Esophagus mucosa (tissue), 1 donor: ENCODE measurements at regions not wholly inside any gene's neighbourhood (a gene's known extent, or its start where the extent isn't known, plus 50 kb on each side); places are given as distances from the start of the nearest gene placed in this dataset.
"Not testable (repeated sequence)": the region's sequence is repeated elsewhere in the genome, so short reads cannot be mapped to it uniquely, and the experiment has no call there.

Source experiments
- ATAC-seq: fragments of 200-7000 bp; cut with Tn5 transposase; one replicate; pipeline ENCODE4 v1.9.1; 2020
- donor health status: DM: yes; HTN: yes; CAD: no.

DNA sequence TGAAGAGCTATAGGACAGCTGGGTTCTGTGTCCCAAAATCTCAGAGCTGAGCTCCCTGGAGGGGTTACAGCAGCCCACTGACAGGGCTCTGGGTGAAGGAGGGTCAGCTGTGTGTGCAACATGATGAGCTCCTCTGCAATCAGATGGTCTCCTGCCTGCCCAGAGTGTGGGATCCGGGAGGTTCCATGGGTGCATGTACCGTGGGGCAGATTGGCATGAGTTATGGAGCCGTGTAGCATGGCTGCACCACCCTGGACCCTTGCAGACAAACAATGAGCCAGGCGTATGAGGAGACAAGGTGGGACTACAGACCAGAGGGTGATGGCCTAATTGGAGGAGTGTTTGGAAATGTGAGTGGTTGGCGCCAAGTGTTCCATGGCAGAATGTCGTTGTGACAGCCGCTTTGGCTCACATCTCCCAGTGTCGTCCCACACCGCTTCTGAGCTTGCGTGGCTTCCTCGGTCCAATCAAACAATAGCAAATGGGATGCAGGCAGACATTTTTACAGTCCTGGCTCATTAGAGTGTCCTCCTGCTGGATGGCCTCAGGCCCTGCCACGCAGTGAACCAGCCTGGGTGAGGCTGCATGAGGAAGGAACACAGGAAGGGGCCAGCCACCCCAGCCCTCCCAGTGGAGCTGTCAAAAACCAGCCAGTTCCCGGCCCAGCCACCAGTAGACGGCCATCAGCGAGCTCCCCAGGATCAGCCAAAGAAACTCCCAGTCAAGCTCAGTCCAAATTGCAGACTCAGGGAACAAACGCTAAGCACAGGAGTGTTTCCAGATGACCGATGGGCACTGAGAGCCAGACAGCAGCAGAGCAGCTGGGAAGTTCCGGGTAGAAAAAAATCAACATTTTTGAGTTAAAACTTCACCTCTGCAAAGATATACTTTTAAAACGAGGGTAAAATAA lies 1066.9 kb downstream of the BRD1 start:
- no peak for ATAC-seq

DNA sequence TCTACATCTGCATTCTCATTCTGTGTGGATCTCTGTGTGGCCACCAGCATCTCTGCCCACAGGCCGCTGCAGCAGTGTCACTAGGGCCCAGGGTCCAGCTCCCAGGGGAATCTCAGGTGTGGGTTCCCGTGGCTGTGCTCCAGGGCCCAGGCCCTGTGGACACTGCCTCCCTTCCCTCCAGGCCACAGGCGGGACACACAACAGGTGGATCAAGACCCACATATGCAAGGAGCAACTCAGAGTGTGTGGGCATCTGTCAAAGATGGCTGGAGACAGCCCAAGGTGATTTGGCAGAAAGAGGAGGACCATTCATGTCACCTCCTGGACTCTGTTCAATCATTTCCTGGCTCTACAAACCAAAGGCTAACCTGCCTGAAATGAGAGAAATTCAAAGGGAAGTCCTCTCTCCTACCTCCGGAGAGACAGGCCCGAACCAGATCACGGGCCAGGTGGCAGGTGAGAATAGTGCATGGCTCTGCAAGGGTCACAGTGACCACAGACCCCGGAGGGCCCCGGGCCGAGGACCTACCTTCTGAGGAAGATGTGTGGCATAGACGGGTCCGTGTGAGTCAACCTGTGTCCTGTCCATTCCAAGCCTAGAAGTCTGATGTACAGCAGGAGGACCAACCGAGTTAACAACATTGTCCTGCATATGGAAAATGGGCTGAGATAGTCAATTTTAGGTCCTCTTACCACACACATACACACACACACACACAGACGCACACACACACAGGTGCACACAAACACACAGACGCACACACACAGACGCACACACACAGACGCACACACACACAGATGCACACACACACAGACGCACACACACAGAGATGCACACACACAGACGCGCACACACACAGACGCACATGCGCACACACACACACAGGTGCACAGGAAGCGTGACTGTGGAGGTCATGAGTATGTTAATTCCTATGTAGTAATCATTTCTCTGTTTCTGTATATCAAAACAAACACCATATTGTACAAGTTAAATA lies 1068.5 kb downstream of the BRD1 start:
- ATAC-seq, result no peak

DNA sequence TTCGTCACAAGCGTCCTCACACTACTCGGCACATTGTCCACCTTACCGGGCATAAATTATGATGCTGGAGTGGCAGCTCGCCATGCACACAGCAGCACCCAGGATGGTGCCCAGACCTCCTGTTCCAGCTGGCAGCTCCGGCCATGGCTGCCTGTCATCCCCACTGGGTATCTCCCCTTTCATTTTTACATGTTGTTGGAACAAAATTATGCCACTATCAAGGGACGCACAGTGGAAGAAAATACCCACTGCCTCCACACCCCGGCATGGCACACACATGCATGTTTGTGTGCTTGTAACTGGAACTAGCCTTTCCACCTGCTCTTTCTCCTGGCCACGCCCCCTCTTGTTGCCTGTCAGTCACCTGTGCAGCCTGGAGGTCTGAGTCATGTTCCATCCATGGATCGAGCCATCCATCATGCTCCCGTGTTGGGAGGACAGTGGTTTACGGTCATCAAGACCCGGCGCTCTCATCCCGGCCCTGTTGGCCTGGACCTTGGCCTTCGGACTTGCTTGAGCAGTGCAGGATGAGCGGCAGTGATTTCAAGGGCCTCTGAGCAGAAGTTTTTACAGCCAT lies 1069.6 kb downstream of the BRD1 start:
- ATAC-seq, result no peak

DNA sequence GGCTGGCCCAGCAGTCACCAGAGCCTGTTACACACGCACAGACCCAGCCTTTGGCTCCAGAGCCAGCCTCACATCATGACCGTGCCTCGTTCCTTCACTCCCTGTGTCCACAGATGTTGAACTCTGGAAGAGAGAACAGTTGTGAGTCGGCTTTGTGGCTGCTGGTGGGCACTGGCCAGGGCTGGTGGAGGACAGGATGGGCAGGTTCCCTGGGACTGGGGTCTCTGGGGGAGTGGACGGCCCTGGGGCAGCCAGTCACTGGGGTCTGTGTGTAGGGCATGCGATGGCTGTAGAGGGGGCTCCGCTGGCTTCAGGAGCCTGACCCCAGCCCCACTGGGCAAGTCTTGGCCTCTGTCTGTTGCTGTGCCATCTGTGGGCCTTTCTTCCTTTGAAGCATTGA lies 1070.1 kb downstream of the BRD1 start:
- no peak for ATAC-seq

DNA sequence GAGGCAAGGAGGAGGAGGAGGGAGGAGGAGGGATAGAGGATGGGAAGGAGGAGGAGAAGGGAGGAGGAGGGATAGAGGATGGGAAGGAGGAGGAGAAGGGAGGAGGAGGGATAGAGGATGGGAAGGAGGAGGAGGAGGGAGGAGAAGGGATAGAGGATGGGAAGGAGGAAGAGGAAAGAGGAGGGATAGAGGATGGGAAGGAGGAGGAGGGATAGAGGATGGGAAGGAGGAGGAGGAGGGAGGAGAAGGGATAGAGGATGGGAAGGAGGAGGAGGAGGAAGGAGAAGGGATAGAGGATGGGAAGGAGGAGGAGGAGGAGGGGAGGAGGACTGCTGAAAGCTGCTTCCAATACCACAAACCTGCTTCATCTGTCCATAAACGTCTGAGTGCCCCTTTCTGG lies 1070.5 kb downstream of the BRD1 start:
- not testable (repeated sequence) for ATAC-seq

DNA sequence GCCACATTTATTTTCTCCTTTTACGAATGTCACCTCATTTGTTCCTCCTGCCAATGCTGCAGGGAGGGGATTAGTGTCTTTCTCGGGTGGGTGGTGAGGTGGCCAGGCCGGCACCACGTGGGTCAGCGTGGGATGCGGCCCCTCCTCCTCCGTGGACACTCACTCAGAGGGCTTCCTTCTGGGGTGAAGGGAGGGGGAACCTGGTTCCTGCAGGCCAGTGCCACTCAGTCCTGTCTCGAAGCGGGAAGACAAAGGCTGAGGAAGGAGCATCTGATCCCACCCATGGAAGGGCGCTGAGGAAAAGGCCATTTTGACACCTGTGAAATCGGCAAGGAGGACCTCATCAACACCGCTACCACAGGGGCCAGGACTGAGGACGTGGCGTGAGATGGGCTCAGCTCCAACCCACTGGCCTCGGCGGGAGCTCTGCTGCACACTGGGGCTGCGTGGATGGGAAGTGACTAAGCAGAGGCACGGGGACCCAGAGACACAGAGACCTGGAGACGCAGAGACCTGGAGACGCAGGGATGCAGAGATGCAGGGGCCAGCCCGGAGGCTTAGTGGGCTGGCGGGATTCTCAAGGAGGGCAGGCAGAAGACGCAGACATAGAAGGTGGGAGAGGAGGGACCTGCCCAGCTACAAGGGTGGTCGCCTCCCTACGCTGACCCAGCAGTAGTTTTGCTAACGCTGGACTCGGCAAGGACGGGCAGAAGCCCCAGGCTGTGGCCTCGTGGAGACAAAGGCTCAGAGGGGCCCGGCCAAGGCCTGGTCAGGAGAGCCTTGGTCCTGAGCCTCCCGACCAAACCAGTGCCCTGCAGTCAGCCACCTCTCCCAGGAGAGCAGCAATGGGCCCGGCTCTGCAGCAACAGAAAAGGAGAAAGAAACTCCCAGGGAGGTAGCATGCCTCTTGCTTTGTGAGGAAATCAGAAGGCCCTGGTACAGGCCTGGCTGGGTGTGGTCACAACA lies 1071.2 kb downstream of the BRD1 start:
- no peak for ATAC-seq

GRCh38 chr22:48755059-48755949 lies 1072.4 kb downstream of the BRD1 start:
- no peak for ATAC-seq

DNA sequence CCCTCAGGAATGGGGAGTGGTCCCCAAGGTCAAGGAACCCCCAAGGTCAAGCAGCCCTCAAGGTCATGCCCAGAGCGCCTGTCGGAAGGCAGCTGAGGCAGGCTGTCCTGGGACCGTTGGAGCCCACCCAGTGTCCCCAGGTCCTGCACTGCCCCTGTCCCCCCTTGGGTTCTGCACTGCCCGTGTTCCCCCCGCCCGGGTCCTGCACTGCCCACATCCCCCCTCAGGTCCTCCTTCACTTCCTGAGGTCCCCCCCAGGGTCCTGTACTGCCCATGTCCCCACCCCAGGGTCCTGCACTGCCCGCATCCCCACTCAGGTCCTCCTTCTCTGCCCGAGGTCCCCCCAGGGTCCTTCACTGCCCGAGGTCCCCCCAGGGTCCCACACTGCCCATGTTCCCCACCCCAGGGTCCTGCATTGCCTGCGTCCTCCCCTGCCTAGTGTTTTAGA lies 1073.0 kb downstream of the BRD1 start:
- no peak for ATAC-seq

DNA sequence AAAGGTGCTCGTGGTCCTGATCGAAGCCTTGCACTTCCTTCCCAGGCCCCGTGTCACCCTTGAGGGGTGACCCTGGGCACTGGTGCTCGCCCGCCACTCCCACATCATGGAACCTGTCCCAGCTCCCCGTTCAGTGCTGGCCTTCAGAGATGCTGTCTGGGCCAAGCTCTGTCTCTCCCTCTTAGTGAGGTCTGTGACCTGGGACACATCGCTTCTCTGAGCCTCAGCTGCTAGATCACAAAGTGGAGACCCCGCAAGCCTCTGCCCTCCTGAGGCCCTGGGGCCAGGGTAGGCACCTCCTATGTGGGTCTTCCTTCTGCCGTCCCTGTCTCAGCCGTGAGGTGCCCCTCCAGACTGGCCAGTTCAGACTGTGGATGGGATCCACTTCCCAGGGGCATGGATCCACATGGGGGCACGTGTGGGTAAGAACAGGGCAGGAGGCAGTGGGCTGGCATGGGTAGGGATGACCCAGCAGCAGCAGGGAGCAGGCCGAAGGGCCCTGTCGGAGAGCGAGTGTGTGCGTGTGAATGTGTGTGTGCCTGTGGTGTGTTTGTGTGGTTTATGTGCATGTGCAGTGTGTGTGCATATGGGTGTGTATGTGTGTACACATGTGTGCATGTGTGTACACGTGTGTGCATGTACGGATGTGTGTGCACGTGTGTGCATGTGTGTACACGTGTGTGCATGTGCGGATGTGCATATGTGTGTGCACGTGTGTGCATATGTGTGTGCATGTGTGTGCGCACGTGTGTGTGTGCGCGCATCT lies 1073.7 kb downstream of the BRD1 start:
- ATAC-seq, result no peak

DNA sequence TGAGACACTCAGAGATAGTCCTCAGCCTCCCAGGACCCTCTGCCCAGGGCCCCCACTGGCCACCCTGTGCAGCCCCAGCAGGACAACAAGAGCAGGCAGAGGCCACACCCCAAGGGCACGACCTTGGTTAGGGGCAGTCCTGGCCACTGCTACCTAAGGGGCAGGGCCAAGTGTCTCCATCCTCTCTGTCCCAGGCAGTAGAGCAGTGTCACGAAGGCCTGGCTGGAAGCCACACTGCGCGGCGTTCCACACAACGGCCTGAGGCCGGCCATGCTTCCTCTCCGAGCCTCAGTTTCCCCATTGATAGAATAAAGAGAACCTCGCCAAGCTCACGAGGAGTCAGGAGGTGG lies 1074.3 kb downstream of the BRD1 start:
- no peak for ATAC-seq

- ATAC-seq, result no peak
These were observed 1075.0 kb downstream of the BRD1 start for GRCh38 chr22:48752451-48753380.

- ATAC-seq, result no peak
These were observed 1075.9 kb downstream of the BRD1 start for GRCh38 chr22:48751539-48752437.

DNA sequence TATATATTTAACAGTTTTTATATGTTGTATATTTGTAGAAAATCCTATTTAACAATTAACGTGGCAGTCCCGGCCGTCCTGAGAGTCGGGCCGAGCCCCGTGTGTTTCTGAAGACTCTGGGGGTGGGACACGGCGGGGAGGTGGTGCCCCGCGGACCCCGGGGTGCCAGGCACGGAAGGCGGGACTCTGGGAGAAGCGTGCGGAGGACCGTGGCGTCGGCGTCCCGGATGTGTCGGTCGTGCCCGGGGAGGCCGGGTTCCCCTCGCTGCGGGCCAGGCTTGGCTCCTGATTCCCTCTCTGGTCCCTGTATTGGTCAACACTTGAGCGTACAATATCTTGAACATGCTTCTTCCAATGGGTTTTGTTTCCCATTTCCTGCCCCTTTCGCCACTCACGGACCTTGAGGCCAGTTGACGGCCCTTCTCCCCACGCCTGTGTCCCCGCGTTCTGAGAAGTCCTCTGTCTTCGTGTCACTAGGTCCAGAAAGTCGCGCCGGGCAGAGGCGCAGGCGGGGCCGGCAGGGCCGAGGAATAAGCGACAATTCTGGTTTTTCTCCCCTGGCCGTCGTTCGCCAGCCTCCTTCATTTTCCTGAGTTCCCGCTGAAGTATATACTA lies 1076.7 kb downstream of the BRD1 start:
- no peak for ATAC-seq

DNA sequence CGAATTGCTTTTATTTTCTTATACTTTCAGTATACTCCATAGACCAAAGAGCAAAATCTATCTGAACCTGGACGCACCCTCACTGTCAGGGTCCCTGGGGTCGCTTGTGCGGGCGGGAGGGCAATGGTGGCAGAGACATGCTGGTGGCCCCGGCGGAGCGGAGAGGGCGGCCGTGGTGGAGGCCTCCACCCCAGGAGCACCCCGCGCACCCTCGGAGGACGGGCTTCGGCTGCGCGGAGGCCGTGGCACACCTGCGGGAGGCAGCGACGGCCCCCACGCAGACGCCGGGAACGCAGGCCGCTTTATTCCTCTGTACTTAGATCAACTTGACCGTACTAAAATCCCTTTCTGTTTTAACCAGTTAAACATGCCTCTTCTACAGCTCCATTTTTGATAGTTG lies 1077.4 kb downstream of the BRD1 start:
- no peak for ATAC-seq

DNA sequence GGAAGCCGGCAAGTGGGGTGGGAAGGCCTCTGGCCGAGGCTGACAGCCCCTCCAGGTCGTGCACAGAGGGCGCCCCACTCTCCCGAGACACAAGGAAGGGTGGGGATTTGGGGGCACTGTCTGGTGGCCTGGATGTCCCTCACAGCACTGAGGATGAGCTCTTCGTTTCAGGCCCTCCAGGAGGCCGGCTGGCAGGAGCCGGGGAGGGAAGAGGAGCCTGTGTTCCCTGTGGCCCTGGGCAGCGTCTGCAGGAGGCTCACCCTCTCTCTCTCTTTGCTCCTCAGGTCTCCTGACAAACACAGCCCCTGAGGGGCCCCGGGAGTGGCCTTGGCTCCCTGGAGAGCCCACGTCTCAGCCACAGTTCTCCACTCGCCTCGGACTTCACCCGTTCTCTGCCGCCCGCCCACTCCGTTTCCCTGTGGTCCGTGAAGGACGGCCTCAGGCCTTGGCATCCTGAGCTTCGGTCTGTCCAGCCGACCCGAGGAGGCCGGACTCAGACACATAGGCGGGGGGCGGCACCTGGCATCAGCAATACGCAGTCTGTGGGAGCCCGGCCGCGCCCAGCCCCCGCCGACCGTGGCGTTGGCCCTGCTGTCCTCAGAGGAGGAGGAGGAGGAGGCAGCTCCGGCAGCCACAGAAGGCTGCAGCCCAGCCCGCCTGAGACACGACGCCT lies 1078.0 kb downstream of the BRD1 start:
- no peak for ATAC-seq

DNA sequence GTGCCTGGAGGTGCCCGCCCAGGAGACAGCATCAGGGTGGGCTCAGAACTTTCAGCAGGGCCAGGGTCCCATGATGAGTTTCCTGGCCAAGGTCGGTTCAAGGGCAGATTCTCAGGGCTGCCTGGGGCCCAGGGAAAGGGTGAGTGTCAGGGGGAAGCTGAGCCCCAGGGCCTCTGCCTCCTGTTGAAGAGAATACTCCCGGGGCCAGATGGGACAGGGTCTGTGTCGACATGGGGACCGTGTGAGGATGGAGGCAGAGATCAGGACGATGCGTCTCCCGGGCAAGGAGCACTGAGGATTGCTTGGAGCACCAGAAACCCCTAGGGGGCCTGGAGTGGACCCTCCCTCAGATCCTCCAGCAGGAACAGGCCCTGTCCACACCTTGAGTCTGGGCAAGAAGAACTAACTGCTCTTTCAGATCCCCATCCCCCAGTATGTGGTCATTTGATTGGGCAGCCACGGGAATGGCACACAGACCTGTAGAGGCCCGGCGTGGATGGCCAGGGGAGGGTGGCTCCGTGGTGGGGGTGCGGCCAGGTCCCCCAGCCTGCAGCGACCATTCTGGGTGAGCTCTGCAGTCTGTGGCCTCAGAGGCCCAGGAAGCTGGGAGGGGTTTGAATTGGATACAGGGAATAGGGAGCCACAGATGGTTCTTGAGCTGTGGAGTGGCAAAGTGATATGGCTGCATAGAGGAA lies 1078.7 kb downstream of the BRD1 start:
- ATAC-seq, result no peak
